HEK293T (cell line): ENCODE measurements at regions not wholly inside any gene's neighbourhood (a gene's known extent, or its start where the extent isn't known, plus 50 kb on each side); places are given as distances from the start of the nearest gene placed in this dataset.

ENCODE experiments used
- ARNT ChIP-seq: fragments of 450-650 bp; IDR thresholded peaks from 2 replicates; pipeline ENCODE4 v1.6.1; 2017; ENCODE audit warnings: mild to moderate bottlenecking
- BHLHE40 ChIP-seq: fragments of 450-650 bp; IDR thresholded peaks from 2 replicates; pipeline ENCODE4 v1.6.1; 2016; ENCODE audit warnings: mild to moderate bottlenecking, moderate library complexity, borderline replicate concordance
- CTBP1 ChIP-seq: fragments of 450-650 bp; IDR thresholded peaks from 2 replicates; pipeline ENCODE4 v1.6.1; 2016; ENCODE audit warnings: borderline replicate concordance
- FOXA1 ChIP-seq: fragments of 450-650 bp; IDR thresholded peaks from 2 replicates; pipeline ENCODE4 v1.6.1; 2016; ENCODE audit warnings: mild to moderate bottlenecking
- FOXK2 ChIP-seq: fragments of 450-650 bp; IDR thresholded peaks from 2 replicates; pipeline ENCODE4 v1.6.1; 2016; ENCODE audit warnings: mild to moderate bottlenecking
- FOXM1 ChIP-seq: fragments of 450-650 bp; IDR thresholded peaks from 2 replicates; pipeline ENCODE4 v1.6.1; 2017; ENCODE audit warnings: mild to moderate bottlenecking, borderline replicate concordance
- HDGF ChIP-seq: fragments of 450-650 bp; IDR thresholded peaks from 2 replicates; pipeline ENCODE4 v1.6.1; 2017; ENCODE audit warnings: antibody characterized with exemption, borderline replicate concordance
- L3MBTL2 ChIP-seq: fragments of 450-650 bp; conservative IDR thresholded peaks from 2 replicates; pipeline ENCODE4 v1.6.1; 2016; ENCODE audit warnings: mild to moderate bottlenecking
- LEF1 ChIP-seq: fragments of 450-650 bp; IDR thresholded peaks from 2 replicates; pipeline ENCODE4 v1.6.1; 2017; ENCODE audit warnings: mild to moderate bottlenecking, borderline replicate concordance
- PKNOX1 ChIP-seq: fragments of 450-650 bp; IDR thresholded peaks from 2 replicates; pipeline ENCODE4 v1.6.1; 2016
- SP1 ChIP-seq: fragments of 450-650 bp; IDR thresholded peaks from 2 replicates; pipeline ENCODE4 v1.6.1; 2017
- SUZ12 ChIP-seq: fragments of 450-650 bp; IDR thresholded peaks from 2 replicates; pipeline ENCODE4 v1.6.1; 2016; ENCODE audit warnings: mild to moderate bottlenecking
- TARDBP ChIP-seq: fragments of 450-650 bp; IDR thresholded peaks from 2 replicates; pipeline ENCODE4 v1.6.1; 2016

GRCh38 chrX:124426288-124427169 is 80.2 kb downstream of the SH2D1A start:
- TF ChIP-seq TARDBP, result no peak
- TF ChIP-seq SP1, result no peak
- TF ChIP-seq BHLHE40, result no peak
- no peak for TF ChIP-seq FOXM1
- no peak for TF ChIP-seq ARNT
- TF ChIP-seq FOXK2, result no peak
- TF ChIP-seq FOXA1, result no peak
- TF ChIP-seq PKNOX1, result no peak
- TF ChIP-seq LEF1, result no peak
- no peak for TF ChIP-seq CTBP1
- TF ChIP-seq SUZ12, result no peak
- TF ChIP-seq HDGF, result no peak
- no peak for TF ChIP-seq L3MBTL2
